Fibroblast of gingiva (primary cell): ENCODE measurements at regions not wholly inside any gene's neighbourhood (a gene's known extent, or its start where the extent isn't known, plus 50 kb on each side); places are given as distances from the start of the nearest gene placed in this dataset.
A peak's percentile ranks its signal among the peaks of the same experiment; 100 is the strongest.

Source experiments
- DNase-seq: peaks from one replicate; pipeline ENCODE4 v3.0.0-alpha.2; 2011; ENCODE audit warnings: low read depth

DNA sequence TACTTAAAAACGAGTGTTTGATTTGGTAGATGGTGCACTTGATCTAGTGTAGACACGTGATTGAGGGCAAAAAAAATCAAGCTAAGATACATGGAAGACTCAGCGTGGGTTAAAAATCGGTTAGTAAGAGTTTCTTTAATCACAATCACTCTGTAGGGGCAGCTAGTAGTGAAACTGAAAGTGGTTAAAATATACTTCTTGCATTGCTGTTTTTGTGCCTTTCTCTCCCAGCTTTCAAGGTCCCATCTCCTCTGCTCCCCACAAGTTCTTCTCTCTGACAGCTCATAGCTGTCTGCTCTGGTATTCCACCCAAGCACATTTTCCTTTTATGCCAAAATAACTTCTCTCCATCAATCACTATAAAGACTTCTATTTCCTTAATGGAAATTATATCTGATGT lies 1089.7 kb downstream of the EFNB2 start:
- DNase-seq: no peak

- DNase-seq: peak; percentile 86
These were observed 1092.3 kb downstream of the EFNB2 start for GRCh38 chr13:105442949-105443699.

DNA sequence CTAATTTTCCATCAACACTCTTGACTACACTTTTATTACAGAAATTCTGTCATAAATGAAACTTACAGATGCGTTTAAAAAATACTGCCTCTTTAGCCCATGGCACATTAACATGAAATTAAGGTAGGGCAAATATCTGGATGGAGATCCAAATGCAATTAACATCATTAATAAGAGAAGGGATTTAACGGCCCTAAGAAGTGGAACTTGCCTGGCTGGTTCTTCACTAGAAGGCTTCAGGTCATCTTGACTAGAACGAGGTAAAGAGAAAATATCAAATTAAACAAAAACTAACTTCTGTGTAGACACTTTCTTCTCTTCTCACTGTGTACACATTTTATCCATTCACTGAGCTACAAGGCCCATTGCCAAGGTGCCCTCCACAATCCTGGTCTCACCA lies 1093.4 kb downstream of the EFNB2 start:
- DNase-seq: no peak

DNA sequence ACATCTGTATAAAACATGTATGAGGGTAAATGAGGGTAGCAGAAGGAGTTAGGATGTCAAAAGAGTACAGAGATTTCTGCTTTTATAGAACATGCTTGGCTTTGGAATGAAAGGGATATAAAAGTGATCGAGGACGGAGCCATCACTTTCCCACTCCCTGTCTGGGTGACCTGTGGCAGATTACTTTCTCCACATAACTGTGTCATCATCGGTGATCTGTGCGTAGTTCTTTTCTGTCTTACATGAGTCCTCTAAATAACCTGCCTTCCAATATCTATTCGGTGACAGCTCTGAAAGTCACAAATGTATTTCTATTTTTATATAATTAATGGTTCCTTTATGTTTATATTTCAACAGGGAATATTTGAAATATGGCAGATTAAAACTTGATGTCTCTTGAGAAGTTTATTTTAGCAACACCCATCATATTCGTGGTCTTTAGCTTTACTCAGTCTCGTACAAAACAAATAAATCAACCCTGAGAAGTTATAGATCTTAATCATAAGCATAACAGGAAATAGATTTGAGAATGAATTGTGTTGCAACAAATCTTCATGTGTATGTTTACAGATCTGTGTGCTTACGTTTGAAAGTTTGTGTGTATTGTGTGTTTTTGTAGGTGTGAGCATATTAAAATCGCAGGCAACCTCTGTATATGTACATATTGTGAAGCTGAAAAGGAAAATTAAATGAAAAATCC lies 1094.3 kb downstream of the EFNB2 start:
- no peak for DNase-seq

GRCh38 chr13:105436943-105437342 lies 1098.5 kb downstream of the EFNB2 start:
- DNase-seq: no peak

DNA sequence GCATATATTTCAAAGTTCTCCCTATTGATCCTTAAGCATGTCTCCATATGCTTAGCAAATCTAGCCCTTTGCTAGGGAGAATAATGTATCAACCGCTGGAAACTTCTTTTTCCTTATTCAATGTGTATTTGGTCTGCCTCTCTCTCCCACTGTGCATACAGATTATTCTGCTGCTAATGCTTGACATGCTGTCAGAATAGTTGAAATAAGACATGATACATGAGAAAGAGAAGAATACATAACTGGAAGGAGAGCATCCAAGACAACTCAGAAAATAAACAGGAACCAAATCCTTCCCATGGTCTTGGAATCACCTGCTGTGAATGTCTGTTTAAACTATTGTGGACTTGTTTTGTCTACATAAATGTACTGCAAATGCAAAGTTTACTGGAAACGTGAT lies 1103.0 kb downstream of the EFNB2 start:
- no peak for DNase-seq

- no peak for DNase-seq
These were observed 1106.7 kb downstream of the EFNB2 start for GRCh38 chr13:105428811-105429210.

- no peak for DNase-seq
These were observed 1109.0 kb downstream of the EFNB2 start for GRCh38 chr13:105426441-105426840.

DNA sequence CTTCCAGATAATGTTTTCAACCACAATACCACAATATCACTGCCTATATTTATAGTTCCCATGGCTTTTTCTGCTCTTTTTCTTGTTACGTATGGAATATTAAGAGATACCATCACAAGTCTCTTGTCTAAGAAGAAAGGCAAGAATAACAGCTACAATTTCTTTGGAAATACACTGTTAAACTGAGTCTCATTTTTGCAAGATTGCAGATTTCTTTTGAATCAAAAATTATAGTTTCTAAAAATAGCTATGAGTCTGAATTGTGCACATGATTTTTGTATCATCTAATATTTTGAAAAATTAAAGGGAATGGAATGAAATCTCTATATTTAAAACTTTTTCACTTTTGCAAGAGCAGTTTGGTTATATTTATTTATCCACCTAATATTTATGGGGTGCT lies 1120.8 kb downstream of the EFNB2 start:
- DNase-seq: no peak

DNA sequence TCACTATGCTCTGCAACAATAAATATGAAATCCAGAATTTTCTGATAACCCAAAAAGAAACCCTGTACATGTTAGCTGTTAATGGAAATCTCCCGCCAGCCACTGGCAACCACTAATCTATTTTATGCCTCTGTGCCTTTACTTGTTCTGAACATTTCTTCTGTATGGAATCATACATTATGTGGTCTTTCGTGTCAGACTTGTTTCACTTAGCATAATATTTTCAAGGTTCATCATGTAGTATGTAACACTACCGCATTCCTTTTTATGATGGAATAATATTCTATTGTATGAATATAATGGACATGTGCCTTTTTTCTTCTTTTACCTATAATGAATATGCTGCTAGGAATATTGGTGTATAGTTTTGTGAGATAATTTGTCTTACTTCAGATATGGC lies 1123.3 kb downstream of the EFNB2 start:
- no peak for DNase-seq

DNA sequence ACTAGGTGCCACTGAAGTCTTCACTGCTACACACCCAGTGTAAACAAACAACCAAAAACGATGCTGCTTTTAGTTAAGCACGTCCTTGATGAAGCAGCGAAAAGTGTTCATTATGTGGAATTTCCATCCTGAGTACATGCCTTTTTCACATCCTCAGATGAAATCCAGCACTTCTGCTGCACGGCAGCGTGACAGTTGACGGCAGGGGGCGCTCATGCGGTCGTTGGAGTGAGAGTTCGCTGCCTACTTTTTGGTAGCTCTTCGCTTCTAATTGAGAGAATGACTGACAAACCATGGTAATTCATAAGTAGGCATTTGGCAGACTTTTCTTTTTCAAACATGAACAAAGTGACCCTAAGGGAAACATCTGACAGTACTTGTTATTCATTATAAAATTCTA lies 1124.9 kb downstream of the EFNB2 start:
- DNase-seq: peak; percentile 12

GRCh38 chr13:105406551-105406950 lies 1128.9 kb downstream of the EFNB2 start:
- DNase-seq: no peak

- no peak for DNase-seq
These were observed 1132.4 kb downstream of the EFNB2 start for GRCh38 chr13:105403086-105403485.

DNA sequence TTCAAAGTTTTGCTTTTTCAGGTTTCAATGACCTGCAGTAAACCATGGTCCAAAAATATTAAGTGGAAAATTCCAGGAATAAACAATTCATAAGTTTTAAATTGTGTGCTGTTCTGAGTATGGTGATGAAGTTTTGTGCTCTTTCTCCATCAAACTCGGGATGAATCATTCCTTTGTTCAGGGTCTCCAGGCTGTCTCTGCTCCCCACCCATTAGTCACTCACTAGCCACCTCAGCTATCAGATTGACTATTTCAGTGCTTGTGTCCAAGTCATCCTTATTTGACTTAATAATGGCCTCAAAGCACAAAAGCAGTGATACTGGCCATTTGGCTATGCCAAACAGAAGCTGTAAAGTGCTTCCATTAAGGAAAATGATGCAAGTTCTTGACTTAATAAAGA lies 1140.4 kb downstream of the EFNB2 start:
- DNase-seq: no peak

DNA sequence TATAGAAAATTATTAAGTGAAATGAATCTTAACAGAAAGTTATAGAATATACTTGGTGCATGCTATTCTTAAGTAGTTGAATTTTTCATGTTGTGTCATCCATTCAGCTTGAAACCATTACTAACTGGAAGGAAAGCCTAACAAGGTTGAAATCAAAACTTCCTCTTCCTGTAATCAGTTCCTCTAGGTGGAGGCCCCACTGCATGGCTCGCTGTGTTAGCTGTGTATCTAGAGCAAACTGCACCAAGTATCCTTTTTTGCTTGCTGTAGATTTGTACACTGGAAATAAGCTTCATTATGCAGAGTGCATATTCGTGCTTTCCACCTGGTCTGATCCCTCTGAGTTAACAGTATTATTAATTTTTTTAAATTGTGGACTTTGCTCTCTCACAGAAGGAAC lies 1146.1 kb downstream of the EFNB2 start:
- no peak for DNase-seq

- no peak for DNase-seq
These were observed 1158.0 kb downstream of the EFNB2 start for GRCh38 chr13:105377452-105377851.

- DNase-seq: no peak
These were observed 1165.3 kb downstream of the EFNB2 start for GRCh38 chr13:105370011-105370650.

- no peak for DNase-seq
These were observed 1166.7 kb downstream of the EFNB2 start for GRCh38 chr13:105368781-105369180.

DNA sequence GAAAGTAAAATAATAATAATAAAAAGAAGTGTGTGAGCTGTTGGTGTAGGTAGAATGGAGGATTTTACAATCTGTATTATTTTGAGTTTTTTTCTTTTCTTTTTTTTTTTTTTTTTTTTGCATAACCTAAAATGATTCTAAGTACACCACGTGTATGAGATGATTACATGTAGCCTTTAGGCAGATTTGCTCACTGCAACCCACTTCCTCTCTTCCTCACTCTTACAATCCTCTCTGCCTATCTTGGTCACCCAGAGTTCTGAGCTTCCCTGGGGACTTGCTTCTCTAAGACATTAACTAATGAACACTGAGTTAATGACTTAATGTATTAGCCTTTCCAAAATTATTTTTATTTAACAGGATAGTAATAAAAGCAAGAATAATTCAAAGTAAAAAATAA lies 1169.6 kb downstream of the EFNB2 start:
- DNase-seq: no peak

DNA sequence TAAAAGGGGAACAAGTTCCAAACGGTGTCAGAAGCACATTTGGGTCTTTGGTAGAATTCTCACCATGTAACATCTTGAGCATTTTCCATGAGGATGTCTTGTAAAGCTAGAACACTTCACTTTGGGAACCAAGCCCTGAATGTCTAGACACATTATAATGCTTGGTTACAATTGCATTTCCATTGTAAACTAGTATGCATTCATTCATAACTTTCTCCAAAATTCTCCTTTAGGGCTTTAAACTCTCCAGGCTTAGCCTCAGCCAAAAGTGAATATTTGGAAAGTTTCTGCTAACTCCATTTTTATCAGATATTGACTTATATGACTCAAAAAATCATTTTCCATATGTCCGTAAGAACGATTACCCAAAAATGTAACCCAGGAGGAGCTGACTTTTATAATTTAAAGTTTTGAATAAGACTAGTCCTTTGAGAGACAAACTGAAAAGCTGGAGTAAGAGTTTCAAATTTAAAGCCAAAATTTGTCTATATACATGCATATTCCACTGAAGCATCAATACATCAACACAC lies 1170.4 kb downstream of the EFNB2 start:
- no peak for DNase-seq

- no peak for DNase-seq
These were observed 1171.3 kb downstream of the EFNB2 start for GRCh38 chr13:105364191-105364590.

GRCh38 chr13:105363261-105364190 lies 1171.9 kb downstream of the EFNB2 start:
- DNase-seq: no peak
